NCI-H524 (cell line): ENCODE measurements at regions not wholly inside any gene's neighbourhood (a gene's known extent, or its start where the extent isn't known, plus 50 kb on each side); places are given as distances from the start of the nearest gene placed in this dataset.

Source experiments
- DNase-seq, 2 experiments: peaks; one replicate each; lab custom pipeline; 2025; lab: John Stamatoyannopoulos, UW

DNA sequence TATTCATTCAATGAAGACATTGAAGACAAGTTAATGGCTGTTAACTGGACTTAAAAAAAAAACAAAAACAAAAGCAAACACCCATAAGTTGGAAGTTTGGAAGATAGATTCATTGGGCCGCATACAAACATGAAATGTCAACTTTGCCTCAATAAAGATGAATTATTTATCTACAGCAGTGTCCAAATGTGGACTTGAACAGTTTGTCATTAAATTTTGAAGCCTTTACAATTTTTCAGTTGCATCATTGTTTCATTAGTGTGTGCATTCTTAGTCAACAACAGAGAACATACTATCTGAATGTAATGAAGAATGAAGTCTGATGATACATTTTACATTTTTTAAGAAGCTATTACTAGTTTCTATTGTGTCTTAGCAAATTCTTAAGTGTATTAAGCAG is 152.1 kb downstream of the SLIT2 start:
- DNase-seq = no peak

GRCh38 chr4:20408611-20409010 is 156.9 kb downstream of the SLIT2 start:
- no peak for DNase-seq

DNA sequence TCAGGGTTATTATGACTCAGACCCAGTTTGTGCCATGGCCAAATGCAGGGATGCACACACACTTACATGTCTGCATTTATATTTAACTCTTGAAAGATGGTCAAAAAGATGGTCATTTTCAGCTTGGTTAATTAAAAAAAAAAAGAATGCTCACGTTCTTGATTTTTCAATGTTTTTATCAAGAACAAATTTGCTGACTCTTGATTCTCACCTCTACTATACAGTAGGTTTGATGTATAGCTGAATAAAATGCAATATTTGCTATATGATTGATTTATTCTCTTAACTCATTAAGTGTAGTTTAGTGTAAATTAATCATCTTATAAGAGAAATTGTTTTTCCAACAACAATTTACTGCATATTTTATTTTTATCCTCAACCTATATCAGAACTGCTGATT is 160.4 kb downstream of the SLIT2 start:
- no peak for DNase-seq

GRCh38 chr4:20416800-20417199 is 165.1 kb downstream of the SLIT2 start:
- DNase-seq = no peak

DNA sequence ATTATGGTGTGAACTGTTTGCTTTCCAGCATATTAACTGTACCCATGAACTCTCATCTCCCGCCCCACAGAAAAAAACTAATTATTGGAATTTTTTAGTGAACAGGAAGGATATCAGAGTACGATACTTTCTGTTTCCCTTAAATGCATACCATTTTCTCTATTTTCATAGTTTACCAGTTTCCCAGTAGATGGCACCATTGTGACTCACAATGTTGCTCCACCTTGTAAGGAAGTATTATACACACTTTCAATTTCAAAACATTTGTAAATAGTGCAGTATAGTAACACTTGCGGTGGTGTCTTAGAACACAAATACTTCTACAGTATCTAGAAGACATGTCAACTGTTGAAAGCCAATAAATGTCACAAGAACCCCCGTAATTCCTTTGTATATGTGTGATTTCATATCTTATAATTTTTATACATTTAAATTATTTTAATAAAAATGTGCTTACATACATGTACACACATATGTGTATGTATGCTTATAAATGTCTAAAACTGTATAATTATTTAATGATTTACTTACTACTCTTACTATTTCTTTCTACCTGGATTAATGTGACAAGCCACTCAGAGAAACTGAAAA is 167.3 kb downstream of the SLIT2 start:
- peak in 1 of 2 experiments; percentile 39 for DNase-seq

DNA sequence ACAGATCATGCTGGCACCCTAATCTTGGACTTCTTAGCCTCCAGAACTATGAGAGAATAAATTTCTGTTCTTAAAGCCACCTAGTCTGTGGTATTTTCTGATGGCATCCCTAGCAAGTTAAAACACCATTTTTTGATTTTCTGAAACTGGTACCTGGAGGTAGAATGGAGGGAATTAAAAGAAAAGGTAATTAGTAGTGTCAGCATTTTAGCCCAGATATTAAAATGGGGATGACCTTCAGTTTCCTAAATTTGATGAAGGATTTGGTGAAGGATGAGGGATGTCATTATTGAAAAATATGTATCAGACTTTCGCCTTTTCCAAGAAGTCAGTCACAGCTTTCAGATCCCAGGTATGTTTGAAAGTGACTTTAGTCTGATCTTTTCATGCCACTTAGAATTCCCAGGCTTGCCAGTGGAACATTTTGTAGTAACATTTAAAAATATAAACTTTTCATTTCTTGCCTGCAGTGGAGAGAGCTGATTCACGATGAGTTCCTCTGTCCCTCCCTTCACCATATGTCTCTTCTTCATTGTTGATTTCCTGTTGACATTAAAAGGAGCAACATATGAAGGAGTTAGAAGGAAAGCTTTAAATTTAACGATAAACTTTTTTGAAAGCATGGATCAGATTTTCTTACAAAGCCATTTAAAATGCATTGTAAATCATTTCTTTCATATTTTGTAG is 169.4 kb downstream of the SLIT2 start:
- no peak for DNase-seq

- no peak for DNase-seq
Observed at GRCh38 chr4:20421603-20421985, 169.9 kb downstream of the SLIT2 start.

- peak; percentile 57 to 68 for DNase-seq
Observed at GRCh38 chr4:20422398-20422797, 170.7 kb downstream of the SLIT2 start.

DNA sequence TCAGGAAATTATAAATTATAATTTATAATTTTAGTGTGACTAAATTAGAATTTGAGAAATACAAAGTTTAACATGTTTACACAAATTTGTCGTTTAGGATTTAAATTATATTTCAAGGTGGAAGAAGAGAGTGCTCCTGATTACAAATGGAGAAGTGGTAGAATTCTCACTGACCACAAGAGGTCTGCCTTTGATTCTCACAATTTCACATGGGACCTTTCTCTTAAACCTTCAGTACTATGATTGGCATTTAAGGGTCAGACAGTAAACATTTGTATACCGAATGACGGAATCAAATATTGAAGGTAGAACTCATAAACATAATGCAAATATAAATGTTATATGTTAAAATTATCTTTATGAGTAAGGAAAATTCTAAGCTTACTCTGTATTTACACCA is 171.7 kb downstream of the SLIT2 start:
- DNase-seq = no peak

DNA sequence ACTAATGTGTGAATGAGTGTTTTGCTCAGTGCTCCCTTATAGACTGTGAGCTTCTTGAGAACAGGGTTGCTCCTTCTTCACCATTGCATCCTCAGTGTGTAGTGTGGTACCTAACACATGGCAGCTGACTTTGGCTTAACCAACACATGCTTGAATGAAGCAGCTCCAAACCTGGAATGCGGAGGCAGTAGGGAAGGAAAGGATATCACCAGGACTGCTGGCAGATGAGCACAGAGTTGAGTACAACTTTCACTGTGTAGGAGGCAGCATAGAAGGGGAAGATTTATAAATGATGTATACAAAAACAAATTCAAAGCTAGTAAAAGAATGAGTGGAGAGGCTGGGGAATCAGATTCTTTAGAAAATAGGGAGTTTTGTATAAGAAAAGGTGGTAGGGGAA is 174.3 kb downstream of the SLIT2 start:
- no peak for DNase-seq

GRCh38 chr4:20428436-20429160 is 176.9 kb downstream of the SLIT2 start:
- DNase-seq = peak in 1 of 2 experiments; percentile 37

- DNase-seq = no peak
Observed at GRCh38 chr4:20430259-20430941, 178.7 kb downstream of the SLIT2 start.

DNA sequence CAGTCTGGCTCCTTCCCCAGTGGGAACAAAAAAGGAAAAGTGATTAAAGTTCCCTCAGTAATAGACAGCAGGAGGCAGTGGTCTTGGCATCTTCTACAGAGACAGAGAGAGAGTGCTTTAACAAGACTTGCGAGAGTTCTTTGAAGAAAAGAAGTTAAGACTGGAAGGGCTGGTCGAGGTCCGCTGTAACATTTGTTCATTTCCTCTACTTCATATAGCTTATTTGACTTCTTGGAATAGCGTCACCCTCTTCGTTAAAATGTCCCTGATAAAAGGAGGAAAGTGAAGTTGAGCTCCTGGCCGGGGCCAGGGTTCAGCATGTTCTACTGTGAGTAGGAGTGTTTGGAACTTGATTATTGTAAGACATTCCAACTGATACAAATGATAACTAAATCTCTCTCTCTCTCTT is 179.8 kb downstream of the SLIT2 start:
- DNase-seq = no peak

DNA sequence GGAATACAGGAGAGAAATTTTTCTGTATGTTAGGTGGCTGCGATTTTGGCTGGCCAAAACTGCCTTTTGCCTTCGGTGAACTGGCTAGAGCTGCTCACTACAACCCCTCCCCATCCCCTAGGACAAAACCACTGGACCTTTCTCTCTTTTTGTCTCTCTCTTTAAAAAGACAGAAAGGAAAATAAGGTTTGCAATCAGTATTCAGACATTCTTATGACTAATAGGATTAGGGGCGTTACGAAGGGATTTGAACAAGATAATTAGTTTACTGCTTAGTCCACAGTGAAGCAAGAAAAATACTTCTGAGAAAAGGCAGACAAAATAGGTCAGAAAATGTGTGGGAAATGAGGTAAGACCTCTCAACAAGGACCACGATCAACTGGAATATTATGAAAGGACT is 180.4 kb downstream of the SLIT2 start:
- DNase-seq = no peak

DNA sequence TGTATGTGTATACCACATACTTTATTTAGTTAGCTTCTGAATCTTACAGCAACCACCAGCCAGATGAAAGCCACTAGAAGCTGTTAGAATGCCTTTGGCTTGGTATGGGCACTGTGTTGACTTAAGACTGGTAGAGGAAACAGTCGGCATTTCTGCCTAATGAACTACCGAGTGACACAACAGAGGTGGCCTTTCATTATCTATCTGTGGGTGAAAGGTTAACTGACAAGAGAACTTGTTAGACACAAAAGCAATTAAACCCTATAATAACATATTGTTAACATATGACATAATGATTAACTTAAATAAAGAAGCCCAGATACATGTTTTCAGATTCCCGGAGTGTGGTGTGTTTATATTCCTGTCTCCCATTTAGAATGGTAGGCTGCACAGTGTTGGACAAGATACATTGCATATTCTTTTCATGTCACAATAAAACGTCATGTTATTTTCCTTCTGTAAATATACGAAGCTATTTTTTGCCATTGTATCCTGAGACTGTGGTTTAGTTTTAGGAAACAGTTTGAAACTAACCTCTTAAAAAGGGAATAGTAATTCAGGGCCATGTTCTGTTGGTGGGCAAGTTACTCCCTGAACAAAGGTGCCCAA is 181.5 kb downstream of the SLIT2 start:
- DNase-seq = no peak

- DNase-seq = no peak
Observed at GRCh38 chr4:20440170-20440569, 188.5 kb downstream of the SLIT2 start.

- DNase-seq = no peak
Observed at GRCh38 chr4:20443015-20443805, 191.5 kb downstream of the SLIT2 start.

GRCh38 chr4:20444599-20445337 is 193.1 kb downstream of the SLIT2 start:
- no peak for DNase-seq

DNA sequence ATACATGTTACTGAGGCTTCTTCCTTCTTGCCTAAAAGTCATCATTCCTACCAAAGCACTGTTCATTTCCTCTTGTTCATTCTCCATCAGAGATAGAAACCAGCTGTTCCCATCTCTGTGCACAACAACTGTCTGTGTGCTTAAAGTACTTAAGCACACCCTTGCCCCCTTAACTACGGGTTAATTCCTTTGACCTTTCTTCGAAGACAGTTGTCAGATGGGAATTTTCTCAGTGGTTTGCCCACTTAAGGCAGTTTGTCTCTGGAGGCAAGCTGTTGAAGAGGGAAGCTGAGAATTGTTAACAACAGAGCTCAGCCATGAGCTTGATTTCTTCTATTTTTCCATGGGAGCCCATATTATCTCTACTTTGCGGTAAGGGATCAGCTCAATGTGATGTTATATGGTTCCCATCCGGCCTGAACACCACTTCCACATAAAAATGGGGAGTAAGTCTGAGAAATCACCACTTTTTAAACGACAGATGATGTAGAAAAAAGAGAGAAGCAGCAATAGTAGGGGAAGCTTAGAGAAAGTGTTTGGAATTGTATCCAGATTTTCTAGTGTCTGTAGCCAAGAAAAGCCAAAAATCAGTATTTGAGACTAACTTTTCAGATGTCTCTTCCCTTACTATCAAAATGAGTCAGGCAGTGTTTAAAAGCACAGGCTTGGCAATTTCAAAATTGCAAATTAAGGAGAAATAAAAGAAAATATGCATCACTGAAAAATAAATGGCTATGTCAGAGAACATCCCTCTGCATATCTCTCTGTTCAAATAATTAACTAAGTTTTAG is 194.4 kb downstream of the SLIT2 start:
- peak; percentile 93 to 98 for DNase-seq

- no peak for DNase-seq
Observed at GRCh38 chr4:20447103-20447502, 195.4 kb downstream of the SLIT2 start.
